SK-N-SH (cell line): ENCODE measurements at regions not wholly inside any gene's neighbourhood (a gene's known extent, or its start where the extent isn't known, plus 50 kb on each side); places are given as distances from the start of the nearest gene placed in this dataset.
A peak's percentile ranks its signal among the peaks of the same experiment; 100 is the strongest.

ENCODE experiments used
- CTCF ChIA-PET: fragments of 300-600, 350-600 bp; formaldehyde crosslinking; extraction: SDS; loops from one replicate; lab custom pipeline; 2021; lab: Yijun Ruan, JAX
- POLR2A ChIA-PET: fragments of 350-600 bp; sonication (Branson Sonifier 250); formaldehyde crosslinking; extraction: SDS; loops from one replicate; lab custom pipeline; 2020; ENCODE audit warnings: antibody characterized with exemption, inconsistent platforms; lab: Yijun Ruan, JAX
- DNase-seq: peaks from one replicate; pipeline ENCODE4 v3.0.0; 2012
- H2AFZ ChIP-seq: fragments of 200-600 bp; sonication (generic); 2 replicates; pipeline ENCODE4 v1.8.1; 2016; ENCODE audit warnings: antibody characterized with exemption, mild to moderate bottlenecking, low read depth
- H3F3A ChIP-seq: fragments of 200-600 bp; sonication (generic); replicated peaks from 2 replicates; pipeline ENCODE3; 2016; ENCODE audit warnings: antibody characterized with exemption, mild to moderate bottlenecking; ENCODE audit not compliant: insufficient read depth
- H3K27ac ChIP-seq, 2 experiments: fragments of 200-500 bp in 1 of 2; fragments of 200-600 bp in 1 of 2; sonication (Bioruptor generic) in 1 of 2; sonication (generic), shearing (Covaris generic) in 1 of 2; 2 replicates each; pipeline versions ENCODE4 v1.5.1 to v1.6.1; 2014 to 2016; ENCODE audit warnings: low read depth in 2 of 2, inconsistent platforms in 1 of 2, low read length in 1 of 2, mild to moderate bottlenecking in 1 of 2, mixed read lengths in 1 of 2
- H3K27me3 ChIP-seq: fragments of 200-600 bp; sonication (generic), shearing (Covaris generic); 2 replicates; pipeline ENCODE4 v1.6.1; 2016; ENCODE audit warnings: mixed run types; ENCODE audit not compliant: insufficient read depth
- H3K36me3 ChIP-seq, 2 experiments: fragments of 200-500 bp in 1 of 2; fragments of 200-600 bp in 1 of 2; sonication (Bioruptor generic) in 1 of 2; sonication (generic) in 1 of 2; replicated peaks in 1 of 2; 2 replicates each; pipeline versions ENCODE3 to v1.5.1; 2014 to 2016; ENCODE audit warnings: low read length in 1 of 2, mild to moderate bottlenecking in 1 of 2; ENCODE audit not compliant: insufficient read depth in 2 of 2, control insufficient read depth in 1 of 2
- H3K4me1 ChIP-seq, 2 experiments: fragments of 200-500 bp in 1 of 2; fragments of 200-600 bp in 1 of 2; sonication (Bioruptor generic) in 1 of 2; sonication (generic), shearing (Covaris generic) in 1 of 2; 2 replicates each; pipeline versions ENCODE4 v1.5.1 to v1.6.1; 2014 to 2016; ENCODE audit warnings: low read depth in 1 of 2, low read length in 1 of 2, mixed run types in 1 of 2; ENCODE audit not compliant: insufficient read depth in 2 of 2, control insufficient read depth in 1 of 2
- H3K4me2 ChIP-seq: fragments of 200-600 bp; sonication (generic), shearing (Covaris generic); 2 replicates; pipeline ENCODE4 v1.6.1; 2017; ENCODE audit warnings: mixed run types
- H3K4me3 ChIP-seq, 2 experiments: fragments of 200-500 bp in 1 of 2; fragments of 200-600 bp in 1 of 2; sonication (Bioruptor generic) in 1 of 2; sonication (generic), shearing (Covaris generic) in 1 of 2; 2 replicates each; pipeline versions ENCODE4 v1.5.1 to v1.8.1; 2014 to 2016; ENCODE audit warnings: low read depth in 2 of 2, inconsistent platforms in 1 of 2, low read length in 1 of 2, mild to moderate bottlenecking in 1 of 2, mixed read lengths in 1 of 2, moderate library complexity in 1 of 2
- H3K79me2 ChIP-seq: fragments of 200-600 bp; sonication (generic); 2 replicates; pipeline ENCODE4 v1.8.1; 2017; ENCODE audit warnings: mild to moderate bottlenecking; ENCODE audit not compliant: insufficient read depth
- H3K9ac ChIP-seq: fragments of 200-600 bp; sonication (generic); 2 replicates; pipeline ENCODE4 v1.6.1; 2017; ENCODE audit warnings: mixed run types
- H3K9me2 ChIP-seq: fragments of 200-600 bp; sonication (generic); 2 replicates; pipeline ENCODE4 v1.6.1; 2017; ENCODE audit warnings: mixed run types
- H3K9me3 ChIP-seq: fragments of 200-600 bp; sonication (generic); 2 replicates; pipeline ENCODE4 v1.6.1; 2017; ENCODE audit warnings: mixed run types, mild to moderate bottlenecking, moderate library complexity
- H4K20me1 ChIP-seq: fragments of 200-600 bp; sonication (generic); 2 replicates; pipeline ENCODE4 v1.6.1; 2017; ENCODE audit warnings: mild to moderate bottlenecking, mixed run types; ENCODE audit not compliant: insufficient read depth
- EZH2phosphoT487 ChIP-seq: fragments of 200-600 bp; sonication (generic); IDR thresholded peaks from 2 replicates; pipeline ENCODE4 v1.6.1; 2017; ENCODE audit warnings: low read depth, mixed run types, mild to moderate bottlenecking, antibody characterized with exemption, moderate library complexity, borderline replicate concordance
- FOXJ3 ChIP-seq: sonication (generic); formaldehyde crosslinking; IDR thresholded peaks from 2 replicates; pipeline ENCODE4 v1.5.1; 2020; ENCODE audit warnings: mild to moderate bottlenecking, missing genetic modification reagents
- GATA2 ChIP-seq: sonication (generic); formaldehyde crosslinking; IDR thresholded peaks from 2 replicates; pipeline ENCODE4 v1.5.0; 2020; ENCODE audit warnings: mild to moderate bottlenecking, missing genetic modification reagents
- NFIC ChIP-seq: IDR thresholded peaks from 2 replicates; pipeline ENCODE4 v1.4.0; 2012; ENCODE audit warnings: borderline replicate concordance
- RAD21 ChIP-seq: IDR thresholded peaks from 2 replicates; pipeline ENCODE4 v1.6.1; 2012; ENCODE audit warnings: mild to moderate bottlenecking, low read length
- RCOR1 ChIP-seq: fragments of 150-350 bp; IDR thresholded peaks from 2 replicates; pipeline ENCODE4 v1.6.1; 2017; ENCODE audit warnings: antibody characterized with exemption, low read length
- REST ChIP-seq: IDR thresholded peaks from 2 replicates; pipeline ENCODE4 v1.6.1; 2012; ENCODE audit warnings: mild to moderate bottlenecking, low read depth, low read length, moderate library complexity
- SIN3A ChIP-seq: IDR thresholded peaks from 2 replicates; pipeline ENCODE4 v1.6.1; 2012; ENCODE audit warnings: low read depth, mild to moderate bottlenecking, low read length, moderate library complexity, borderline replicate concordance
- TEAD4 ChIP-seq: IDR thresholded peaks from 2 replicates; pipeline ENCODE4 v1.4.0; 2012; ENCODE audit warnings: mild to moderate bottlenecking, borderline replicate concordance; ENCODE audit not compliant: insufficient read depth
- USF1 ChIP-seq: IDR thresholded peaks from 2 replicates; pipeline ENCODE4 v1.4.0; 2012; ENCODE audit warnings: low read depth, borderline replicate concordance
- USF2 ChIP-seq: fragments of 150-350 bp; IDR thresholded peaks from 2 replicates; pipeline ENCODE4 v1.6.1; 2017; ENCODE audit warnings: antibody characterized with exemption, low read length, low read depth, borderline replicate concordance
- YY1 ChIP-seq: IDR thresholded peaks from 2 replicates; pipeline ENCODE4 v1.4.0; 2012; ENCODE audit warnings: low read depth, mild to moderate bottlenecking
- WGBS: methylation state at CpG from one replicate; pipeline ENCODE4 v1.1.6; 2017; ENCODE audit warnings: low lambda C conversion rate; 5-methylcytosine and 5-hydroxymethylcytosine counted together
- TF ChIP-seq, protein P1 (sequence below): IDR thresholded peaks from 2 replicates; pipeline ENCODE4 v1.4.0; 2012; ENCODE audit warnings: low read depth
- TF ChIP-seq, protein P2 (sequence below): fragments of 200-600 bp; sonication (generic); IDR thresholded peaks from 2 replicates; pipeline ENCODE4 v1.6.1; 2017; ENCODE audit warnings: antibody characterized with exemption, mild to moderate bottlenecking, moderate library complexity

GRCh38 chr13:33615436-33615835 lies 202.5 kb upstream of the RFC3 start:
- no peak overlapping the region for H3K27ac ChIP-seq
- H3F3A ChIP-seq: no peaks in the 10 kb centered on the region
- no peaks in the 10 kb centered on the region; the same call in 1 of the 2 replicates for H3K27me3 ChIP-seq
- peak; percentile 27 for DNase-seq
- H3K4me1 ChIP-seq: peaks cover 0 to 6% of the 10 kb centered on the region in 2 experiments; a peak in 2 of 4 replicates
- H3K9ac ChIP-seq: no peak overlapping the region
- no peak overlapping the region for H3K4me3 ChIP-seq
- 39% methylated on average over 2 of the region's 2 CpGs for WGBS
- peak; percentile 35 for TF ChIP-seq GATA2 (CRISPR knock-in tag)
- TF ChIP-seq, protein P1, sequence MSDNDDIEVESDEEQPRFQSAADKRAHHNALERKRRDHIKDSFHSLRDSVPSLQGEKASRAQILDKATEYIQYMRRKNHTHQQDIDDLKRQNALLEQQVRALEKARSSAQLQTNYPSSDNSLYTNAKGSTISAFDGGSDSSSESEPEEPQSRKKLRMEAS: no peak
- H3K79me2 ChIP-seq: no peaks in the 10 kb centered on the region
- H3K9me2 ChIP-seq: no peaks in the 10 kb centered on the region
- no peak overlapping the region for H2AFZ ChIP-seq
- POLR2A ChIA-PET: no interaction called here
- H3K36me3 ChIP-seq: no peaks in the 10 kb centered on the region
- no peaks in the 10 kb centered on the region for H3K9me3 ChIP-seq
- CTCF ChIA-PET: no interaction called here
- H4K20me1 ChIP-seq: no peaks in the 10 kb centered on the region
- no peak overlapping the region for H3K4me2 ChIP-seq

DNA sequence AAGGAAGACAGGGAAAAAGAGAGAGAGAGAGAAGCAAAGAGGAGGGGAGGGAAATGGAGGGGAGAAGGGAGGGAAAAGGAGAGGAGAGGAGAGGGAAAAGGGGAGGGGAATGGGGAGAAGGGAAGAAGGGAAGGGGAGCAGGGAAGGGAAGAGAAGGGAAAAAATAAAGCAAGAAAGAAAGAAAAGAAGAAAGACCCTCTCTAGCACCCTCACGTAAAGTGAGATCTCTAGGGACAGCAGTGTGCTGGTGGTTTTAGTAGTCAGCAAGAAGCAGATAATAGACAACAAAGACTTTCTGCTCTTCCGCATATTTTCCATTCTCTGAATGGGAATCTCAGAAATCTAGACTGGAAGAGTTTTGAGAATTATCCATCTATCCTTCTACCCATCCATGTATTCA lies 201.8 kb upstream of the RFC3 start:
- Histone ChIP-seq H3K9ac (no peak overlapping the region), H3F3A (no peaks in the 10 kb centered on the region), H3K36me3 (no peaks in the 10 kb centered on the region), H3K4me3 (no peak overlapping the region), H3K79me2 (no peaks in the 10 kb centered on the region), H4K20me1 (no peaks in the 10 kb centered on the region), H2AFZ (no peak overlapping the region), H3K9me2 (no peaks in the 10 kb centered on the region), H3K27ac (no peak overlapping the region), H3K4me2 (no peak overlapping the region), H3K4me1 (peaks cover 0 to 6% of the 10 kb centered on the region in 2 experiments; a peak in 2 of 4 replicates), H3K9me3 (no peaks in the 10 kb centered on the region), H3K27me3 (no peaks in the 10 kb centered on the region; the same call in 1 of the 2 replicates)
- ChIA-PET CTCF (no interaction called here), POLR2A (no interaction called here)
- WGBS: 91% methylated on average over 2 of the region's 2 CpGs
- no peak for DNase-seq
- TF ChIP-seq USF2 (no peak), YY1 (no peak), REST (no peak), USF1 (no peak), RAD21 (no peak), SIN3A (no peak), TEAD4 (no peak), NFIC (no peak), EZH2phosphoT487 (no peak), FOXJ3 (no peak), RCOR1 (no peak)
- TF ChIP-seq, protein P2, sequence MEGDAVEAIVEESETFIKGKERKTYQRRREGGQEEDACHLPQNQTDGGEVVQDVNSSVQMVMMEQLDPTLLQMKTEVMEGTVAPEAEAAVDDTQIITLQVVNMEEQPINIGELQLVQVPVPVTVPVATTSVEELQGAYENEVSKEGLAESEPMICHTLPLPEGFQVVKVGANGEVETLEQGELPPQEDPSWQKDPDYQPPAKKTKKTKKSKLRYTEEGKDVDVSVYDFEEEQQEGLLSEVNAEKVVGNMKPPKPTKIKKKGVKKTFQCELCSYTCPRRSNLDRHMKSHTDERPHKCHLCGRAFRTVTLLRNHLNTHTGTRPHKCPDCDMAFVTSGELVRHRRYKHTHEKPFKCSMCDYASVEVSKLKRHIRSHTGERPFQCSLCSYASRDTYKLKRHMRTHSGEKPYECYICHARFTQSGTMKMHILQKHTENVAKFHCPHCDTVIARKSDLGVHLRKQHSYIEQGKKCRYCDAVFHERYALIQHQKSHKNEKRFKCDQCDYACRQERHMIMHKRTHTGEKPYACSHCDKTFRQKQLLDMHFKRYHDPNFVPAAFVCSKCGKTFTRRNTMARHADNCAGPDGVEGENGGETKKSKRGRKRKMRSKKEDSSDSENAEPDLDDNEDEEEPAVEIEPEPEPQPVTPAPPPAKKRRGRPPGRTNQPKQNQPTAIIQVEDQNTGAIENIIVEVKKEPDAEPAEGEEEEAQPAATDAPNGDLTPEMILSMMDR: no peak
